Large intestine (tissue), 3 donors: ENCODE measurements at regions not wholly inside any gene's neighbourhood (a gene's known extent, or its start where the extent isn't known, plus 50 kb on each side); places are given as distances from the start of the nearest gene placed in this dataset.

Source experiments
- DNase-seq, 2 donors: peaks; one replicate each; pipeline versions ENCODE4 v3.0.0 to v3.0.0-alpha.2; 2013
- H3K27ac ChIP-seq: one replicate; pipeline ENCODE4 v1.5.1; 2013; ENCODE audit warnings: low read length
- H3K27me3 ChIP-seq: 2 replicates; pipeline ENCODE4 v1.6.1; 2013; ENCODE audit warnings: low read length; ENCODE audit not compliant: control insufficient read depth, insufficient read depth
- H3K36me3 ChIP-seq: 2 replicates; pipeline ENCODE4 v1.6.1; 2013; ENCODE audit warnings: low read length; ENCODE audit not compliant: control insufficient read depth, insufficient read depth
- H3K4me1 ChIP-seq: one replicate; pipeline ENCODE4 v1.6.1; 2013; ENCODE audit warnings: low read length; ENCODE audit not compliant: control insufficient read depth, insufficient read depth
- H3K4me3 ChIP-seq: one replicate; pipeline ENCODE4 v1.5.1; 2013; ENCODE audit warnings: low read length
- H3K9me3 ChIP-seq: one replicate; pipeline ENCODE4 v1.6.1; 2013; ENCODE audit warnings: mild to moderate bottlenecking, low read depth, low read length, moderate library complexity; ENCODE audit not compliant: control insufficient read depth
- WGBS: methylation state at CpG from one replicate; pipeline ENCODE4 v1.1.5; 2013; ENCODE audit warnings: low lambda C conversion rate; ENCODE audit not compliant: insufficient coverage; 5-methylcytosine and 5-hydroxymethylcytosine counted together

GRCh38 chrX:74231625-74232024 is 72.4 kb upstream of the ZCCHC13 start:
- no peak overlapping the region for H3K4me3 ChIP-seq
- H3K27ac ChIP-seq: no peak overlapping the region
- no CpG with 5 or more reads among the region's 5 CpGs for WGBS
- no peaks in the 10 kb centered on the region for H3K27me3 ChIP-seq
- H3K9me3 ChIP-seq: no peaks in the 10 kb centered on the region
- H3K4me1 ChIP-seq: no peaks in the 10 kb centered on the region
- no peak for DNase-seq
- H3K36me3 ChIP-seq: no peaks in the 10 kb centered on the region

GRCh38 chrX:74230094-74230493 is 73.9 kb upstream of the ZCCHC13 start:
- H3K27me3 ChIP-seq: no peaks in the 10 kb centered on the region
- no peak for DNase-seq
- no peak overlapping the region for H3K4me3 ChIP-seq
- peaks cover 5% of the 10 kb centered on the region for H3K9me3 ChIP-seq
- H3K36me3 ChIP-seq: no peaks in the 10 kb centered on the region
- no peaks in the 10 kb centered on the region for H3K4me1 ChIP-seq
- H3K27ac ChIP-seq: no peak overlapping the region

- Histone ChIP-seq H3K4me3 (no peak overlapping the region), H3K36me3 (peaks cover 9% of the 10 kb centered on the region), H3K27me3 (no peaks in the 10 kb centered on the region), H3K4me1 (no peaks in the 10 kb centered on the region), H3K9me3 (peaks cover 9% of the 10 kb centered on the region), H3K27ac (no peak overlapping the region)
- 100% methylated on average over 1 of the region's 5 CpGs for WGBS
- DNase-seq: no peak
These were observed 78.9 kb upstream of the ZCCHC13 start for GRCh38 chrX:74225111-74225510.

GRCh38 chrX:74220277-74220676 is 83.7 kb upstream of the ZCCHC13 start:
- Histone ChIP-seq H3K9me3 (peaks cover 5% of the 10 kb centered on the region), H3K36me3 (peaks cover 17% of the 10 kb centered on the region), H3K27ac (no peak overlapping the region), H3K4me3 (no peak overlapping the region), H3K27me3 (no peaks in the 10 kb centered on the region), H3K4me1 (peaks cover 9% of the 10 kb centered on the region)
- DNase-seq: no peak
- WGBS: no CpG with 5 or more reads among the region's 2 CpGs

- Histone ChIP-seq H3K4me3 (no peak overlapping the region), H3K36me3 (peaks cover 13% of the 10 kb centered on the region), H3K27me3 (no peaks in the 10 kb centered on the region), H3K4me1 (peaks cover 9% of the 10 kb centered on the region), H3K27ac (no peak overlapping the region), H3K9me3 (no peaks in the 10 kb centered on the region)
- WGBS: no CpG with 5 or more reads among the region's 1 CpG
- no peak for DNase-seq
These were observed 85.1 kb upstream of the ZCCHC13 start for GRCh38 chrX:74218895-74219294.

- no peaks in the 10 kb centered on the region for H3K9me3 ChIP-seq
- peak overlapping the region; percentile 78 for H3K27ac ChIP-seq
- H3K4me3 ChIP-seq: no peak overlapping the region
- peak; percentile 56 to 83 for DNase-seq
- peaks cover 9% of the 10 kb centered on the region for H3K4me1 ChIP-seq
- no peaks in the 10 kb centered on the region for H3K27me3 ChIP-seq
- H3K36me3 ChIP-seq: peaks cover 8% of the 10 kb centered on the region
These were observed 87.6 kb upstream of the ZCCHC13 start for GRCh38 chrX:74216421-74216820.

GRCh38 chrX:74211911-74212310 is 92.1 kb upstream of the ZCCHC13 start:
- WGBS: no CpG with 5 or more reads among the region's 1 CpG
- Histone ChIP-seq H3K4me1 (peaks cover 4% of the 10 kb centered on the region), H3K27me3 (no peaks in the 10 kb centered on the region), H3K9me3 (no peaks in the 10 kb centered on the region), H3K36me3 (peaks cover 11% of the 10 kb centered on the region), H3K4me3 (no peak overlapping the region), H3K27ac (no peak overlapping the region)
- DNase-seq: no peak

- Histone ChIP-seq H3K36me3 (peaks cover 25% of the 10 kb centered on the region), H3K4me3 (no peak overlapping the region), H3K4me1 (no peaks in the 10 kb centered on the region), H3K9me3 (no peaks in the 10 kb centered on the region), H3K27me3 (no peaks in the 10 kb centered on the region), H3K27ac (no peak overlapping the region)
- no peak for DNase-seq
- WGBS: 80% methylated on average over 1 of the region's 3 CpGs
These were observed 96.4 kb upstream of the ZCCHC13 start for GRCh38 chrX:74207539-74207938.

- H3K27ac ChIP-seq: no peak overlapping the region
- H3K4me1 ChIP-seq: no peaks in the 10 kb centered on the region
- no peaks in the 10 kb centered on the region for H3K27me3 ChIP-seq
- H3K36me3 ChIP-seq: no peaks in the 10 kb centered on the region
- H3K9me3 ChIP-seq: peaks cover 4% of the 10 kb centered on the region
- no peak overlapping the region for H3K4me3 ChIP-seq
- no peak for DNase-seq
These were observed 108.4 kb upstream of the ZCCHC13 start for GRCh38 chrX:74195605-74196004.

- H3K36me3 ChIP-seq: no peaks in the 10 kb centered on the region
- no peak overlapping the region for H3K4me3 ChIP-seq
- no peaks in the 10 kb centered on the region for H3K27me3 ChIP-seq
- H3K27ac ChIP-seq: no peak overlapping the region
- peaks cover 4% of the 10 kb centered on the region for H3K9me3 ChIP-seq
- DNase-seq: no peak
- H3K4me1 ChIP-seq: no peaks in the 10 kb centered on the region
- no CpG with 5 or more reads among the region's 2 CpGs for WGBS
These were observed 108.9 kb upstream of the ZCCHC13 start for GRCh38 chrX:74195120-74195519.

- Histone ChIP-seq H3K27me3 (no peaks in the 10 kb centered on the region), H3K9me3 (no peaks in the 10 kb centered on the region), H3K4me3 (no peak overlapping the region), H3K4me1 (no peaks in the 10 kb centered on the region), H3K27ac (no peak overlapping the region), H3K36me3 (no peaks in the 10 kb centered on the region)
- no peak for DNase-seq
- WGBS: 100% methylated on average over 2 of the region's 3 CpGs
These were observed 116.8 kb upstream of the ZCCHC13 start for GRCh38 chrX:74187211-74187610.
